GM12878 (cell line): ENCODE measurements at regions not wholly inside any gene's neighbourhood (a gene's known extent, or its start where the extent isn't known, plus 50 kb on each side); places are given as distances from the start of the nearest gene placed in this dataset.

ENCODE experiments used
- BACH1 ChIP-seq: fragments of 450-650 bp; IDR thresholded peaks from 2 replicates; pipeline ENCODE4 v1.6.1; 2017; ENCODE audit warnings: mild to moderate bottlenecking, borderline replicate concordance
- BRCA1 ChIP-seq: IDR thresholded peaks from 2 replicates; pipeline ENCODE4 v1.6.1; 2011; ENCODE audit warnings: low read depth, low read length, improper control_type of control experiment
- EED ChIP-seq: sonication (generic); IDR thresholded peaks from 2 replicates; pipeline ENCODE4 v1.6.1; 2016; ENCODE audit warnings: antibody characterized with exemption, low read depth
- ETV6 ChIP-seq, 2 experiments: fragments of 450-650 bp in 1 of 2; IDR thresholded peaks in 1 of 2; conservative IDR thresholded peaks in 1 of 2; 2 replicates each; pipeline ENCODE4 v1.6.1; 2014; ENCODE audit warnings: antibody characterized with exemption in 1 of 2, borderline replicate concordance in 1 of 2, low read depth in 1 of 2, mild to moderate bottlenecking in 1 of 2, moderate library complexity in 1 of 2
- FOXK2 ChIP-seq: fragments of 450-650 bp; IDR thresholded peaks from 2 replicates; pipeline ENCODE4 v1.6.1; 2017; ENCODE audit warnings: mild to moderate bottlenecking, moderate library complexity
- NFYB ChIP-seq: IDR thresholded peaks from 2 replicates; pipeline ENCODE4 v1.6.1; 2011; ENCODE audit warnings: low read depth, mild to moderate bottlenecking, low read length, improper control_type of control experiment, moderate library complexity; ENCODE audit not compliant: insufficient read depth
- POLR2AphosphoS2 ChIP-seq: IDR thresholded peaks from 2 replicates; pipeline ENCODE4 v1.6.1; 2011; ENCODE audit warnings: low read depth, mild to moderate bottlenecking, low read length, improper control_type of control experiment, moderate library complexity
- PRDM15 ChIP-seq: fragments of 450-650 bp; formaldehyde crosslinking; IDR thresholded peaks from 2 replicates; pipeline ENCODE4 v1.4.0; 2020; ENCODE audit warnings: mild to moderate bottlenecking, moderate library complexity
- RAD51 ChIP-seq: fragments of 450-650 bp; IDR thresholded peaks from 2 replicates; pipeline ENCODE4 v1.6.1; 2016; ENCODE audit warnings: moderate library complexity, mild to moderate bottlenecking, inconsistent platforms
- SUPT20H ChIP-seq: IDR thresholded peaks from 2 replicates; pipeline ENCODE4 v1.6.1; 2011; ENCODE audit warnings: low read depth, mild to moderate bottlenecking, low read length, moderate library complexity, borderline replicate concordance; ENCODE audit not compliant: control insufficient read depth
- SUZ12 ChIP-seq: fragments of 200-600 bp; sonication (generic); IDR thresholded peaks from one replicate; pipeline ENCODE4 v1.6.1; 2018; ENCODE audit warnings: antibody characterized with exemption, mild to moderate bottlenecking; ENCODE audit not compliant: unreplicated experiment
- TCF12 ChIP-seq: IDR thresholded peaks from 2 replicates; pipeline ENCODE4 v1.6.1; 2011; ENCODE audit warnings: low read depth, mild to moderate bottlenecking, low read length
- ZNF24 ChIP-seq: fragments of 450-650 bp; IDR thresholded peaks from 2 replicates; pipeline ENCODE4 v1.6.1; 2017; ENCODE audit warnings: antibody characterized with exemption, mild to moderate bottlenecking
- ZNF687 ChIP-seq: fragments of 450-650 bp; IDR thresholded peaks from 2 replicates; pipeline ENCODE4 v1.6.1; 2017; ENCODE audit warnings: mild to moderate bottlenecking, moderate library complexity
- TF ChIP-seq, protein P1 (sequence below): fragments of 450-650 bp; IDR thresholded peaks from 2 replicates; pipeline ENCODE4 v1.6.1; 2017; ENCODE audit warnings: antibody characterized with exemption, mild to moderate bottlenecking, moderate library complexity

DNA sequence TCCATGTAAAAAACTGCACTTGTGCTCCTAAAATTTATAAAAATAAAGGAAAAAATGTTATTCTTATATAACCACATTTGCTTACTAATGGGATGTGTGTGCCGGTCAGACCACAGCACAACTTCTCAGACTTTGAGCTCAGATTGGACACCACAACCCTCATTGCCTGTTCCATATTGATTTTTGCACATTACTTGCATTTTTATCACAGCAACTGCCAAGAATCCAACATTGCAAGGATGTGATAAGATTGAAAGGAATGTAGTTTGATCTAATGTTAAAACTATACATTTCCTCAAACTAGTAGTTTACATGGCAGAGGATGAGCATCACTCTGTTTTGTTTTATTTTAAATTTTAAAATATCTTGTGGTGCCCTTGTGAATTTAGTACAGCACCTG, 227.8 kb downstream of the KDR start (continued):
- TF ChIP-seq PRDM15 (CRISPR knock-in tag): no peak
- no peak for TF ChIP-seq SUPT20H
- no peak for TF ChIP-seq BRCA1
- TF ChIP-seq SUZ12: no peak
- no peak for TF ChIP-seq NFYB
- TF ChIP-seq ETV6 (conservative IDR thresholded peaks at IDR 0.05 in 1 of 2, IDR thresholded peaks at IDR 0.05 in 1 of 2; ENCODE audit: borderline replicate concordance in 1 of 2, low read depth in 1 of 2): no peak
- TF ChIP-seq POLR2AphosphoS2: no peak
- TF ChIP-seq EED: no peak
- TF ChIP-seq RAD51: no peak
- no peak for TF ChIP-seq TCF12
- TF ChIP-seq ZNF24: no peak
- TF ChIP-seq FOXK2: no peak
- no peak for TF ChIP-seq BACH1
- TF ChIP-seq, protein P1, sequence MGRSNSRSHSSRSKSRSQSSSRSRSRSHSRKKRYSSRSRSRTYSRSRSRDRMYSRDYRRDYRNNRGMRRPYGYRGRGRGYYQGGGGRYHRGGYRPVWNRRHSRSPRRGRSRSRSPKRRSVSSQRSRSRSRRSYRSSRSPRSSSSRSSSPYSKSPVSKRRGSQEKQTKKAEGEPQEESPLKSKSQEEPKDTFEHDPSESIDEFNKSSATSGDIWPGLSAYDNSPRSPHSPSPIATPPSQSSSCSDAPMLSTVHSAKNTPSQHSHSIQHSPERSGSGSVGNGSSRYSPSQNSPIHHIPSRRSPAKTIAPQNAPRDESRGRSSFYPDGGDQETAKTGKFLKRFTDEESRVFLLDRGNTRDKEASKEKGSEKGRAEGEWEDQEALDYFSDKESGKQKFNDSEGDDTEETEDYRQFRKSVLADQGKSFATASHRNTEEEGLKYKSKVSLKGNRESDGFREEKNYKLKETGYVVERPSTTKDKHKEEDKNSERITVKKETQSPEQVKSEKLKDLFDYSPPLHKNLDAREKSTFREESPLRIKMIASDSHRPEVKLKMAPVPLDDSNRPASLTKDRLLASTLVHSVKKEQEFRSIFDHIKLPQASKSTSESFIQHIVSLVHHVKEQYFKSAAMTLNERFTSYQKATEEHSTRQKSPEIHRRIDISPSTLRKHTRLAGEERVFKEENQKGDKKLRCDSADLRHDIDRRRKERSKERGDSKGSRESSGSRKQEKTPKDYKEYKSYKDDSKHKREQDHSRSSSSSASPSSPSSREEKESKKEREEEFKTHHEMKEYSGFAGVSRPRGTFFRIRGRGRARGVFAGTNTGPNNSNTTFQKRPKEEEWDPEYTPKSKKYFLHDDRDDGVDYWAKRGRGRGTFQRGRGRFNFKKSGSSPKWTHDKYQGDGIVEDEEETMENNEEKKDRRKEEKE: no peak
- no peak for TF ChIP-seq ZNF687
